B cell (primary cell): ENCODE measurements at regions not wholly inside any gene's neighbourhood (a gene's known extent, or its start where the extent isn't known, plus 50 kb on each side); places are given as distances from the start of the nearest gene placed in this dataset.
"Not testable (repeated sequence)": the region's sequence is repeated elsewhere in the genome, so short reads cannot be mapped to it uniquely, and the experiment has no call there.

ENCODE experiments used
- ATAC-seq: fragments of 200-7000 bp; cut with Tn5 transposase; one replicate; pipeline ENCODE4 v1.10.0; 2021; ENCODE audit warnings: low read depth, mild to moderate bottlenecking, moderate number of reproducible peaks, moderate library complexity
- CTCF ChIA-PET: fragments of 350-600 bp; sonication (Branson Sonifier 250); formaldehyde crosslinking; loops from one replicate; lab custom pipeline; 2021; ENCODE audit warnings: antibody characterized with exemption, inconsistent platforms; lab: Charles Lee
- POLR2A ChIA-PET: fragments of 350-600 bp; sonication (Branson Sonifier 250); formaldehyde crosslinking; loops from one replicate; lab custom pipeline; 2021; ENCODE audit warnings: antibody characterized with exemption; lab: Charles Lee
- DNase-seq: peaks from one replicate; pipeline ENCODE4 v3.0.0; 2013
- H2AFZ ChIP-seq: 2 replicates; pipeline ENCODE4 v1.6.1; 2012; ENCODE audit warnings: mild to moderate bottlenecking, low read depth, low read length; ENCODE audit not compliant: insufficient read depth, poor library complexity, severe bottlenecking
- H3K27ac ChIP-seq, 2 donors: 1 replicate in 1 of 2; 2 replicates in 1 of 2; pipeline ENCODE4 v1.5.1; 2012 to 2013; ENCODE audit warnings: low read length in 2 of 2, mild to moderate bottlenecking in 2 of 2, moderate library complexity in 1 of 2
- H3K27me3 ChIP-seq, 4 experiments: fragments of 200-600 bp in 1 of 4; sonication (generic) in 1 of 4; replicated peaks in 1 of 4; 1 replicate in 2 of 4; 2 replicates in 2 of 4; pipeline versions ENCODE4 v1.6.1 to v1.7.0; 2013 to 2016; ENCODE audit warnings: low read length in 3 of 4, mild to moderate bottlenecking in 2 of 4, mixed read lengths in 1 of 4, moderate library complexity in 1 of 4; ENCODE audit not compliant: insufficient read depth in 4 of 4, control insufficient read depth in 3 of 4; ENCODE audit errors: control extremely low read depth in 1 of 4
- H3K36me3 ChIP-seq, 2 experiments: replicated peaks in 1 of 2; 1 replicate in 1 of 2; 2 replicates in 1 of 2; pipeline versions ENCODE4 v1.6.1 to v1.7.1; 2013; ENCODE audit warnings: low read length in 1 of 2; ENCODE audit not compliant: insufficient read depth in 2 of 2, control insufficient read depth in 1 of 2; ENCODE audit errors: control extremely low read depth in 1 of 2, extremely low read depth in 1 of 2
- H3K4me1 ChIP-seq, 2 donors: fragments of 200-600 bp in 1 of 2; sonication (generic) in 1 of 2; 1 replicate in 1 of 2; 2 replicates in 1 of 2; pipeline versions ENCODE4 v1.5.1 to v1.6.1; 2013 to 2017; ENCODE audit warnings: low read length in 2 of 2; ENCODE audit not compliant: control insufficient read depth in 2 of 2, insufficient read depth in 2 of 2
- H3K4me2 ChIP-seq: replicated peaks from 2 replicates; pipeline ENCODE3; 2012; ENCODE audit warnings: mild to moderate bottlenecking, low read depth, low read length; ENCODE audit not compliant: poor library complexity, severe bottlenecking
- H3K4me3 ChIP-seq, 5 experiments: fragments of 200-600 bp in 1 of 5; sonication (generic) in 1 of 5; 1 replicate in 3 of 5; 2 replicates in 2 of 5; pipeline versions ENCODE4 v1.5.1 to v1.7.0; 2011 to 2016; ENCODE audit warnings: low read length in 4 of 5, mild to moderate bottlenecking in 4 of 5, low read depth in 2 of 5, control low read depth in 1 of 5, moderate library complexity in 1 of 5; ENCODE audit not compliant: insufficient read depth in 1 of 5; ENCODE audit errors: control extremely low read depth in 1 of 5, extremely low read depth in 1 of 5
- H3K79me2 ChIP-seq: fragments of 200-600 bp; sonication (generic); one replicate; pipeline ENCODE4 v1.6.0; 2016; ENCODE audit warnings: low read length; ENCODE audit not compliant: control insufficient read depth, insufficient read depth
- H3K9ac ChIP-seq: fragments of 200-600 bp; sonication (generic); 2 replicates; pipeline ENCODE4 v1.6.1; 2017; ENCODE audit warnings: mild to moderate bottlenecking, low read length, moderate library complexity
- H3K9me3 ChIP-seq, 3 donors: one replicate each; pipeline versions ENCODE4 v1.6.1 to v1.7.1; 2013; ENCODE audit warnings: low read length in 2 of 3; ENCODE audit not compliant: control insufficient read depth in 2 of 3, insufficient read depth in 1 of 3; ENCODE audit errors: control extremely low read depth in 1 of 3
- H4K20me1 ChIP-seq: 2 replicates; pipeline ENCODE4 v1.6.0; 2012; ENCODE audit warnings: mild to moderate bottlenecking, low read length; ENCODE audit not compliant: insufficient read depth, control insufficient read depth, poor library complexity, severe bottlenecking
- H3K27ac Mint-ChIP-seq: one replicate; pipeline ENCODE4 v1.8.0; 2021; ENCODE audit warnings: mixed read lengths
- H3K27me3 Mint-ChIP-seq: one replicate; pipeline ENCODE4 v1.8.0; 2021; ENCODE audit warnings: mixed read lengths
- H3K4me1 Mint-ChIP-seq: one replicate; pipeline ENCODE4 v1.8.0; 2021; ENCODE audit warnings: mixed read lengths
- H3K4me3 Mint-ChIP-seq: one replicate; pipeline ENCODE4 v1.8.0; 2021; ENCODE audit warnings: mixed read lengths
- H3K9me3 Mint-ChIP-seq: one replicate; pipeline ENCODE4 v1.8.0; 2022; ENCODE audit warnings: mixed read lengths; ENCODE audit not compliant: insufficient read depth
- EZH2 ChIP-seq: IDR thresholded peaks from 2 replicates; pipeline ENCODE4 v1.6.1; 2012; ENCODE audit warnings: borderline replicate concordance, low read depth, mild to moderate bottlenecking, moderate library complexity, low read length; ENCODE audit not compliant: insufficient read depth, poor library complexity, severe bottlenecking
- WGBS: methylation state at CpG from one replicate; pipeline ENCODE4 v1.1.5; 2013; ENCODE audit warnings: missing lambda C conversion rate; ENCODE audit not compliant: insufficient coverage; 5-methylcytosine and 5-hydroxymethylcytosine counted together
- intact Hi-C: fragments of 100-400 bp; cut with micrococcal nuclease; formaldehyde crosslinking; loops from one replicate; pipeline ENCODE4 v1.10.0; 2022
- TF ChIP-seq, protein P1 (sequence below): fragments of 200-600 bp; IDR thresholded peaks from one replicate; pipeline ENCODE4 v1.8.0; 2022; ENCODE audit warnings: antibody characterized with exemption, mild to moderate bottlenecking

DNA sequence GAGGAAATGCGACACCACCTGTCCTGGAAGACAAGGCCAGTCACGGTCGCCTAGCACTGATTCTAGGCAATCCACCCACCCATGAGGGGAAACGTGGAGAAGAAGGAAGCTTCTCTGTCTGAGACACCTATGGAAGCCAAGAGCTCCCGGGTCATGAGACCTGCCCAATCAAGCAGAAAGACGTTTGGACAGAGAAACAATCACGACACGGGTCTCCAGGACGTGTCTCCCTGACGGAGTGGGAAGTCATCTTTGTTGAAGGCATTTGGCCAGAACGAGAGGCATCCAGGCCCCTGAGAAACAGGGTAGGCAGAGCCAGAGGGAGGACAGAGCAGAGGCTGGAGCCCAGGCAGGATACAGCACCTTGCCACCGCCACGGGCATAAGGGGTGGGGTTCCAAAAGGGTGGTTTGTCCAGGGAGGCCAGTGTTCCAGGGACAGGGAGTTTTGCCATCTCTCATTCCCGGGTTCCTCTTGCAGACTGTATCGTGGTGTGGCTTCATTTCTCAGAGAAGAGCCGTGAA lies 482.9 kb downstream of the SPATA31A7 start:
- H3K4me2 ChIP-seq, H3K4me1 ChIP-seq, H2AFZ ChIP-seq, H3K27me3 Mint-ChIP-seq, intact Hi-C loops, H4K20me1 ChIP-seq, H3K4me3 Mint-ChIP-seq, H3K9me3 Mint-ChIP-seq, H3K27me3 ChIP-seq, H3K27ac Mint-ChIP-seq, H3K9ac ChIP-seq, ATAC-seq, CTCF ChIA-PET, H3K4me1 Mint-ChIP-seq, H3K36me3 ChIP-seq, H3K27ac ChIP-seq, H3K4me3 ChIP-seq, POLR2A ChIA-PET, H3K79me2 ChIP-seq, DNase-seq: not testable (repeated sequence)
- 81% methylated on average over 13 of the region's 16 CpGs for WGBS
- H3K9me3 ChIP-seq: peaks cover 0 to 66% (median 0%) of the 10 kb centered on the region in 3 donors

DNA sequence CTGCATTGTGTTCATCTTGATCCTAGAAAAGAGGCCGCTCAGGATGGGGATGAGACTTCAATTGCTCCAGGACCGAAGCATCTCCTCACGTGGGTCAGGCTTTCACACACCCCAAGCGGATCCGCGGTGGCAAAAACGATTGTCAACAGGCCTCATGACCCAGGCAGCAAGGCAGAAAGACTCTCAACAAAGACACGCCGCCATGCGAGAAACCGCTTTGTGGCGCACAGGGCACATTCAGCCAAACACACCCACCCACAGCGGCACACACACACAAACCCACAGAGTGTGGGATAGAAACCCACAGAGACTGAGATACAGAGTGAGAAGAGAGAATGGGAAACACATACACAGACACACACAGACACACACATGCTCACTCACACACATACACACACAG lies 483.4 kb downstream of the SPATA31A7 start:
- 75% methylated on average over 7 of the region's 13 CpGs for WGBS
- Mint-ChIP-seq H3K27ac (no peak overlapping the region), H3K9me3 (peaks cover 4% of the 10 kb centered on the region), H3K4me1 (no peaks in the 10 kb centered on the region), H3K27me3 (no peaks in the 10 kb centered on the region), H3K4me3 (no peak overlapping the region)
- DNase-seq: no peak
- H3K36me3 ChIP-seq: no peaks in the 10 kb centered on the region
- ATAC-seq: no peak
- H4K20me1 ChIP-seq: no peaks in the 10 kb centered on the region
- no peak overlapping the region for H3K9ac ChIP-seq
- intact Hi-C loops: no loop called here
- H3K27ac ChIP-seq: no peak overlapping the region
- H3K4me2 ChIP-seq: no peak overlapping the region
- CTCF ChIA-PET: no interaction called here
- no peaks in the 10 kb centered on the region for H3K4me1 ChIP-seq
- no peak for TF ChIP-seq EZH2
- TF ChIP-seq, protein P1, sequence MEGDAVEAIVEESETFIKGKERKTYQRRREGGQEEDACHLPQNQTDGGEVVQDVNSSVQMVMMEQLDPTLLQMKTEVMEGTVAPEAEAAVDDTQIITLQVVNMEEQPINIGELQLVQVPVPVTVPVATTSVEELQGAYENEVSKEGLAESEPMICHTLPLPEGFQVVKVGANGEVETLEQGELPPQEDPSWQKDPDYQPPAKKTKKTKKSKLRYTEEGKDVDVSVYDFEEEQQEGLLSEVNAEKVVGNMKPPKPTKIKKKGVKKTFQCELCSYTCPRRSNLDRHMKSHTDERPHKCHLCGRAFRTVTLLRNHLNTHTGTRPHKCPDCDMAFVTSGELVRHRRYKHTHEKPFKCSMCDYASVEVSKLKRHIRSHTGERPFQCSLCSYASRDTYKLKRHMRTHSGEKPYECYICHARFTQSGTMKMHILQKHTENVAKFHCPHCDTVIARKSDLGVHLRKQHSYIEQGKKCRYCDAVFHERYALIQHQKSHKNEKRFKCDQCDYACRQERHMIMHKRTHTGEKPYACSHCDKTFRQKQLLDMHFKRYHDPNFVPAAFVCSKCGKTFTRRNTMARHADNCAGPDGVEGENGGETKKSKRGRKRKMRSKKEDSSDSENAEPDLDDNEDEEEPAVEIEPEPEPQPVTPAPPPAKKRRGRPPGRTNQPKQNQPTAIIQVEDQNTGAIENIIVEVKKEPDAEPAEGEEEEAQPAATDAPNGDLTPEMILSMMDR: no peak
- H3K79me2 ChIP-seq: no peaks in the 10 kb centered on the region
- H3K27me3 ChIP-seq: no peaks in the 10 kb centered on the region
- H2AFZ ChIP-seq: no peak overlapping the region
- no peak overlapping the region for H3K4me3 ChIP-seq
- H3K9me3 ChIP-seq: peaks cover 0 to 60% (median 0%) of the 10 kb centered on the region in 3 donors
- POLR2A ChIA-PET: no interaction called here
